Body of pancreas (tissue), 4 donors: ENCODE measurements at regions not wholly inside any gene's neighbourhood (a gene's known extent, or its start where the extent isn't known, plus 50 kb on each side); places are given as distances from the start of the nearest gene placed in this dataset.

Experiments
- ATAC-seq: fragments of 150-250 bp; one replicate; pipeline ENCODE4 v1.9.1; 2016
- DNase-seq, 4 donors: peaks; one replicate each; pipeline ENCODE4 v3.0.0-alpha.2; 2019
- H3K27ac ChIP-seq, 4 donors: fragments of 200-600 bp; sonication (generic); 1 replicate in 3 of 4; 2 replicates in 1 of 4; pipeline versions ENCODE4 v1.5.1 to v1.6.1; 2016 to 2019; ENCODE audit warnings: mild to moderate bottlenecking in 1 of 4, mixed read lengths in 1 of 4, moderate library complexity in 1 of 4
- H3K27me3 ChIP-seq, 2 donors: fragments of 200-600 bp; sonication (generic); one replicate each; pipeline ENCODE4 v1.6.0; 2016; ENCODE audit warnings: mild to moderate bottlenecking in 1 of 2
- H3K36me3 ChIP-seq, 2 donors: fragments of 200-600 bp; sonication (generic); replicated peaks in 1 of 2; 2 replicates each; pipeline ENCODE4 v1.5.1; 2016; ENCODE audit warnings: low read depth in 2 of 2; ENCODE audit not compliant: insufficient read depth in 1 of 2
- H3K4me1 ChIP-seq: fragments of 200-600 bp; sonication (generic); one replicate; pipeline ENCODE4 v1.6.0; 2016
- H3K4me3 ChIP-seq, 2 donors: fragments of 200-600 bp; sonication (generic); 1 replicate in 1 of 2; 2 replicates in 1 of 2; pipeline ENCODE4 v1.5.1; 2016 to 2019
- H3K9me3 ChIP-seq, 3 donors: fragments of 200-600 bp; sonication (generic); 1 replicate in 2 of 3; 2 replicates in 1 of 3; pipeline ENCODE4 v1.5.1; 2016
- POLR2A ChIP-seq, 3 donors: fragments of 450-650 bp; IDR thresholded peaks; one replicate each; pipeline ENCODE4 v1.6.1; 2016; ENCODE audit warnings: antibody characterized with exemption in 3 of 3, mild to moderate bottlenecking in 2 of 3
- WGBS, 2 donors: methylation state at CpG; one replicate each; pipeline ENCODE4 v1.1.5; 2017; 5-methylcytosine and 5-hydroxymethylcytosine counted together
- intact Hi-C: fragments of 100-400 bp; cut with DNase I; formaldehyde crosslinking; loops from one replicate; pipeline ENCODE4 v1.15.1; 2023
- TF ChIP-seq, protein P1 (sequence below), 7 experiments: fragments of 450-650 bp in 4 of 7; fragments of 200-600 bp in 3 of 7; sonication (generic) in 3 of 7; IDR thresholded peaks; one replicate each; pipeline ENCODE4 v1.5.1; 2016 to 2019; ENCODE audit warnings: antibody characterized with exemption in 7 of 7

DNA sequence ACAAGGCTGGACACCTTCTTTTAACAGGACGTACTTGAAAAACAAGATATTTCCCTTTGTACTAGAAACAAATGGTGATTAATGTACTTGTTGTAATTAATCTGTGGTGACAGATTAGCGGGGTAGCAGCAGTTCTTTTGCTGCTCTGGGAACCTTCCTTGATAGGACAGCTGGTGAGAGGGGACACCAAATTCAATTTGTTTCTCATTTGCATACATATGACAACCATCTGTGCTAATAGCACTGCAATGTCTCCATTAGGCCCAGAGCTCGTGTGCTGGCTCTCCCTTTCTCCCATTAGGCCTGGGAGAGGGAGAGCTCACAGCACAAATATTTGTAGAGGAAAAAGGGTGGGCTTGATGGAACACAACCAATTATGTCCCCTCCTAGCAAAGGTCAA is 221.0 kb upstream of the HS3ST3A1 start:
- ATAC-seq, result no peak
- 37 to 49% methylated on average over 3 of the region's 3 CpGs for WGBS, 2 donors

DNA sequence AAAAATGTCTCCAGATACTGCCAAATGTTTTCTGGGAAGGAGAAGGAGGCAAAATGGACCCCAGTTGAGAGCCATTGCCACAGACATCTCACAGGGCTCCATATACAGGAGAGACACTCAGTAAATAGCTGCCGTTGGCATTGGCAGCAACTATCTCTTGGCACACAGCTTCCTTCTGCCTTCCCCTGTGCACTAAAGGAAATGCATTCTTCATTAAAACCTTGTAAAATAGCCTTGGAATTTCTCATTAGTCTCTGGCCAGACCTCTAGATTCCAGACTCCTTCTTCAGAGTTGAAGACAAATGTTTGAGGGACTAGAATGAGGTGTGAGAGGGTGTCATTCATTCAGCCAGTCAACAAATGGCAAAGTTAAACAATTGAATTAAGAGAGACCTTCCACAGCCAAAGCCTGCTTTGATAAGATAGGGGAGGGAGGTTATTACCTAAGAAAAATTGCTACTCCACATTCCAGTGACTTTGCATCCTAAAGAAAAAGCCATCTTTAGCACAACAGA is 223.9 kb upstream of the HS3ST3A1 start:
- intact Hi-C loops, result no loop called here
- H3K4me1 ChIP-seq, result no peaks in the 10 kb centered on the region
- no peak overlapping the region for H3K4me3 ChIP-seq
- TF ChIP-seq, protein P1, sequence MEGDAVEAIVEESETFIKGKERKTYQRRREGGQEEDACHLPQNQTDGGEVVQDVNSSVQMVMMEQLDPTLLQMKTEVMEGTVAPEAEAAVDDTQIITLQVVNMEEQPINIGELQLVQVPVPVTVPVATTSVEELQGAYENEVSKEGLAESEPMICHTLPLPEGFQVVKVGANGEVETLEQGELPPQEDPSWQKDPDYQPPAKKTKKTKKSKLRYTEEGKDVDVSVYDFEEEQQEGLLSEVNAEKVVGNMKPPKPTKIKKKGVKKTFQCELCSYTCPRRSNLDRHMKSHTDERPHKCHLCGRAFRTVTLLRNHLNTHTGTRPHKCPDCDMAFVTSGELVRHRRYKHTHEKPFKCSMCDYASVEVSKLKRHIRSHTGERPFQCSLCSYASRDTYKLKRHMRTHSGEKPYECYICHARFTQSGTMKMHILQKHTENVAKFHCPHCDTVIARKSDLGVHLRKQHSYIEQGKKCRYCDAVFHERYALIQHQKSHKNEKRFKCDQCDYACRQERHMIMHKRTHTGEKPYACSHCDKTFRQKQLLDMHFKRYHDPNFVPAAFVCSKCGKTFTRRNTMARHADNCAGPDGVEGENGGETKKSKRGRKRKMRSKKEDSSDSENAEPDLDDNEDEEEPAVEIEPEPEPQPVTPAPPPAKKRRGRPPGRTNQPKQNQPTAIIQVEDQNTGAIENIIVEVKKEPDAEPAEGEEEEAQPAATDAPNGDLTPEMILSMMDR (IDR thresholded peaks at IDR 0.05), result no peak
- TF ChIP-seq POLR2A (IDR thresholded peaks at IDR 0.05), result no peak
- 50 to 73% methylated on average over 1 of the region's 1 CpG for WGBS, 2 donors
- no peaks in the 10 kb centered on the region for H3K9me3 ChIP-seq
- no peak for ATAC-seq
- no peak for DNase-seq
- no peaks in the 10 kb centered on the region for H3K27me3 ChIP-seq
- no peak overlapping the region for H3K27ac ChIP-seq
- H3K36me3 ChIP-seq, result no peaks in the 10 kb centered on the region

More for the DNA sequence above, 221.0 kb upstream of the HS3ST3A1 start:
- Histone ChIP-seq H3K27ac (no peak overlapping the region), H3K4me1 (no peaks in the 10 kb centered on the region), H3K27me3 (no peaks in the 10 kb centered on the region), H3K9me3 (no peaks in the 10 kb centered on the region), H3K36me3 (no peaks in the 10 kb centered on the region), H3K4me3 (no peak overlapping the region)
- no peak for DNase-seq
- intact Hi-C loops, result no loop called here
- no peak for TF ChIP-seq POLR2A (IDR thresholded peaks at IDR 0.05)
- TF ChIP-seq, protein P1 (IDR thresholded peaks at IDR 0.05), result no peak

DNA sequence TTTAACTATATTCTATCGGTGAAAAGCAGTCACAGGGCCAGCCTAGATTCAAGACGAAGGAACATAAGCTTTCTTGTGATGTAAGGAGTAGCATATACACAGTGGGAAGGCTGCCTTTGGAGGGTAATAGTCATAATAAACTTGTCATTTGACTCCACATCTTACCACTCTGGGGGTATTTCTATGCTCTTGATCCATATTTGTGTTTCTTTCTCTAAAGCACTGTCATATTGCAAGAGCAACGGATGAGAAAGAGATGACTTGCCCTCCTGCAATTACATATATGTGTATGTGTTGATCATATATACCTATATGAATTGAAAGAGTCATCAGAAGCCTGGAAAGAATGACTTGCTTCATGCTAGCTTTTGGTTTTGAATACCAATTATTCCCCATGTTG is 225.4 kb upstream of the HS3ST3A1 start:
- no peaks in the 10 kb centered on the region for H3K9me3 ChIP-seq
- no peaks in the 10 kb centered on the region for H3K27me3 ChIP-seq
- H3K4me1 ChIP-seq, result no peaks in the 10 kb centered on the region
- 80 to 84% methylated on average over 3 of the region's 3 CpGs for WGBS, 2 donors
- no peak overlapping the region for H3K4me3 ChIP-seq
- DNase-seq, result no peak
- TF ChIP-seq, protein P1 (IDR thresholded peaks at IDR 0.05), result no peak
- no peak for TF ChIP-seq POLR2A (IDR thresholded peaks at IDR 0.05)
- H3K27ac ChIP-seq, result no peak overlapping the region
- no peaks in the 10 kb centered on the region for H3K36me3 ChIP-seq
- intact Hi-C loops, result no loop called here
- ATAC-seq, result no peak

DNA sequence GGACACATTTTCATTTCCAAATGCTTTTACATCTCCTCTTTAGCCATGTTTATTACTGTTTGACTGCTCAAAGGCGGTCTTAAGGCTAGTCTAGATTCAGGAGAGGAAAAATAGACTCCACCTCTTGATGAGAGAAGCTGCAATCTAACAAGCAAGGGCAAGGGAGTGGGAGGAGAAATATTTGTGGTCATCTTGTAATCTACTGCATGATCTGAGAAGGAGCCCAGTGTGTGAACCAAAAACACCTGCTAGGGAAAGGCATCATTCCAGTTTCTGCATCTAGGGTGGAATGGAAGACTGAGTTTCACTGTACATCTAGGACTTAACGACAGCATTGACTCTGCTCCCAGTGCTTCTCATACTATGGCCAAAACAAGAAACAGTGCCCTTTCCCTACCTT is 232.2 kb upstream of the HS3ST3A1 start:
- Histone ChIP-seq H3K4me3 (no peak overlapping the region), H3K4me1 (no peaks in the 10 kb centered on the region), H3K36me3 (no peaks in the 10 kb centered on the region), H3K9me3 (no peaks in the 10 kb centered on the region), H3K27ac (no peak overlapping the region), H3K27me3 (no peaks in the 10 kb centered on the region)
- intact Hi-C loops, result no loop called here
- DNase-seq (no peak), ATAC-seq (no peak)
- 76 to 95% methylated on average over 2 of the region's 2 CpGs for WGBS, 2 donors
- no peak for TF ChIP-seq POLR2A (IDR thresholded peaks at IDR 0.05)
- TF ChIP-seq, protein P1 (IDR thresholded peaks at IDR 0.05), result no peak

DNA sequence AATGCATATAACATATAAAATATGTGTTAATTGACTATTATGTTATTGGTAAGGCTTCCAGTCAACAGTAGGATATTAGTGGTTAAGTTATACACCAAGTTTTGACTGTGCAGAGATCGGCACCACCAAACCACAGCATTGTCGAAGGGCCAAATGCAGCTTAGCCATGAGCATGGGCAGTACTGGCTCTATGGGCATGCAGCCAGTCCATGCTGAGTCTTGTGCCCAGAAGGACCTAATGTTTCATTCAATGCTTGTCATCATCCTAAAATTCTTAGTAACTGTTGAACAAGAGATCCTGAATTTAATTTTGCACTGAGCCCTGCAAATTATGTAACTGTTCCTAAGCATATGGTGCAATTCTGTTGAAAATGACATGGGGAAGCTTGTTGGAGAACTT is 233.4 kb upstream of the HS3ST3A1 start:
- Histone ChIP-seq H3K9me3 (no peaks in the 10 kb centered on the region), H3K4me3 (no peak overlapping the region), H3K27ac (no peak overlapping the region), H3K36me3 (no peaks in the 10 kb centered on the region), H3K4me1 (no peaks in the 10 kb centered on the region), H3K27me3 (no peaks in the 10 kb centered on the region)
- intact Hi-C loops, result no loop called here
- no peak for ATAC-seq
- no peak for TF ChIP-seq POLR2A (IDR thresholded peaks at IDR 0.05)
- TF ChIP-seq, protein P1 (IDR thresholded peaks at IDR 0.05), result no peak
- 90 to 91% methylated on average over 2 of the region's 2 CpGs for WGBS, 2 donors
- DNase-seq, result no peak
